DOHH2 (cell line): ENCODE measurements at regions not wholly inside any gene's neighbourhood (a gene's known extent, or its start where the extent isn't known, plus 50 kb on each side); places are given as distances from the start of the nearest gene placed in this dataset.
"Not testable (repeated sequence)": the region's sequence is repeated elsewhere in the genome, so short reads cannot be mapped to it uniquely, and the experiment has no call there.

Source experiments
- H3F3A ChIP-seq: fragments of 200-600 bp; sonication (generic), shearing (Covaris generic); 2 replicates; pipeline ENCODE4 v1.6.0; 2016; ENCODE audit warnings: antibody characterized with exemption, mild to moderate bottlenecking; ENCODE audit not compliant: control insufficient read depth, insufficient read depth
- H3K27ac ChIP-seq: fragments of 200-600 bp; sonication (generic); 2 replicates; pipeline ENCODE4 v1.5.1; 2014; ENCODE audit warnings: low read depth, mild to moderate bottlenecking, low read length, moderate library complexity
- H3K27me3 ChIP-seq: fragments of 200-600 bp; sonication (generic); 2 replicates; pipeline ENCODE4 v1.6.1; 2014; ENCODE audit warnings: mild to moderate bottlenecking, low read length, mixed read lengths; ENCODE audit not compliant: control insufficient read depth
- H3K36me3 ChIP-seq: fragments of 200-600 bp; sonication (generic); 2 replicates; pipeline ENCODE4 v1.6.1; 2014; ENCODE audit warnings: mild to moderate bottlenecking, low read length, moderate library complexity, mixed read lengths; ENCODE audit not compliant: control insufficient read depth
- H3K4me1 ChIP-seq: fragments of 200-600 bp; sonication (generic); 2 replicates; pipeline ENCODE4 v1.6.1; 2014; ENCODE audit warnings: mild to moderate bottlenecking, low read length, mixed read lengths; ENCODE audit not compliant: control insufficient read depth
- H3K4me2 ChIP-seq: fragments of 200-600 bp; sonication (generic); 2 replicates; pipeline ENCODE4 v1.6.0; 2014; ENCODE audit warnings: mild to moderate bottlenecking, low read length, moderate library complexity
- H3K4me3 ChIP-seq: fragments of 200-600 bp; sonication (generic); 2 replicates; pipeline ENCODE4 v1.5.1; 2014; ENCODE audit warnings: mild to moderate bottlenecking, low read length, mixed read lengths
- H3K79me2 ChIP-seq: fragments of 200-600 bp; sonication (generic); 2 replicates; pipeline ENCODE4 v1.6.1; 2014; ENCODE audit warnings: mild to moderate bottlenecking, low read length, mixed read lengths; ENCODE audit not compliant: control insufficient read depth
- H3K9me2 ChIP-seq: fragments of 200-600 bp; sonication (generic); replicated peaks from 2 replicates; pipeline ENCODE4 v1.6.1; 2014; ENCODE audit warnings: mild to moderate bottlenecking, low read length, mixed read lengths; ENCODE audit not compliant: control insufficient read depth
- H3K9me3 ChIP-seq: fragments of 200-600 bp; sonication (generic); 2 replicates; pipeline ENCODE4 v1.6.1; 2014; ENCODE audit warnings: antibody characterized with exemption, low read length, mixed read lengths; ENCODE audit not compliant: control insufficient read depth, insufficient read depth
- H4K20me1 ChIP-seq: fragments of 200-600 bp; sonication (generic); 2 replicates; pipeline ENCODE4 v1.6.0; 2014; ENCODE audit warnings: low read depth, mild to moderate bottlenecking, antibody characterized with exemption, low read length, moderate library complexity; ENCODE audit not compliant: control insufficient read depth, insufficient read depth
- EZH2phosphoT487 ChIP-seq: fragments of 200-600 bp; sonication (generic); IDR thresholded peaks from 2 replicates; pipeline ENCODE4 v1.6.1; 2017; ENCODE audit warnings: borderline replicate concordance, mild to moderate bottlenecking, antibody characterized with exemption, low read length, moderate library complexity, mixed read lengths
- TF ChIP-seq, protein P1 (sequence below): fragments of 200-600 bp; sonication (generic); IDR thresholded peaks from one replicate; pipeline ENCODE4 v1.5.1; 2014; ENCODE audit warnings: antibody characterized with exemption, mild to moderate bottlenecking, low read depth, low read length; ENCODE audit not compliant: poor library complexity, severe bottlenecking

GRCh38 chr6:119728935-119729334 lies 379.4 kb upstream of the MAN1A1 start:
- H3K27me3 ChIP-seq = no peaks in the 10 kb centered on the region

GRCh38 chr6:119728220-119728750 lies 378.7 kb upstream of the MAN1A1 start:
- no peak overlapping the region for H3K4me2 ChIP-seq
- no peaks in the 10 kb centered on the region for H3F3A ChIP-seq
- no peaks in the 10 kb centered on the region for H3K36me3 ChIP-seq
- no peaks in the 10 kb centered on the region; the same call in 1 of the 2 replicates for H3K9me2 ChIP-seq
- no peaks in the 10 kb centered on the region for H4K20me1 ChIP-seq
- no peak overlapping the region for H3K27ac ChIP-seq
- no peaks in the 10 kb centered on the region for H3K79me2 ChIP-seq
- no peak for TF ChIP-seq EZH2phosphoT487
- TF ChIP-seq, protein P1, sequence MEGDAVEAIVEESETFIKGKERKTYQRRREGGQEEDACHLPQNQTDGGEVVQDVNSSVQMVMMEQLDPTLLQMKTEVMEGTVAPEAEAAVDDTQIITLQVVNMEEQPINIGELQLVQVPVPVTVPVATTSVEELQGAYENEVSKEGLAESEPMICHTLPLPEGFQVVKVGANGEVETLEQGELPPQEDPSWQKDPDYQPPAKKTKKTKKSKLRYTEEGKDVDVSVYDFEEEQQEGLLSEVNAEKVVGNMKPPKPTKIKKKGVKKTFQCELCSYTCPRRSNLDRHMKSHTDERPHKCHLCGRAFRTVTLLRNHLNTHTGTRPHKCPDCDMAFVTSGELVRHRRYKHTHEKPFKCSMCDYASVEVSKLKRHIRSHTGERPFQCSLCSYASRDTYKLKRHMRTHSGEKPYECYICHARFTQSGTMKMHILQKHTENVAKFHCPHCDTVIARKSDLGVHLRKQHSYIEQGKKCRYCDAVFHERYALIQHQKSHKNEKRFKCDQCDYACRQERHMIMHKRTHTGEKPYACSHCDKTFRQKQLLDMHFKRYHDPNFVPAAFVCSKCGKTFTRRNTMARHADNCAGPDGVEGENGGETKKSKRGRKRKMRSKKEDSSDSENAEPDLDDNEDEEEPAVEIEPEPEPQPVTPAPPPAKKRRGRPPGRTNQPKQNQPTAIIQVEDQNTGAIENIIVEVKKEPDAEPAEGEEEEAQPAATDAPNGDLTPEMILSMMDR = no peak
- H3K4me1 ChIP-seq = no peaks in the 10 kb centered on the region
- no peak overlapping the region for H3K4me3 ChIP-seq
- H3K9me3 ChIP-seq = no peaks in the 10 kb centered on the region
- no peaks in the 10 kb centered on the region for H3K27me3 ChIP-seq

More at GRCh38 chr6:119728935-119729334, 379.4 kb upstream of the MAN1A1 start:
- no peaks in the 10 kb centered on the region; the same call in 1 of the 2 replicates for H3K9me2 ChIP-seq
- H3K4me3 ChIP-seq = no peak overlapping the region
- no peaks in the 10 kb centered on the region for H3K9me3 ChIP-seq
- H3F3A ChIP-seq = no peaks in the 10 kb centered on the region
- no peaks in the 10 kb centered on the region for H3K4me1 ChIP-seq
- no peak overlapping the region for H3K4me2 ChIP-seq
- no peaks in the 10 kb centered on the region for H3K36me3 ChIP-seq
- no peaks in the 10 kb centered on the region for H4K20me1 ChIP-seq
- no peaks in the 10 kb centered on the region for H3K79me2 ChIP-seq
- TF ChIP-seq EZH2phosphoT487 = no peak
- TF ChIP-seq, protein P1 = no peak
- H3K27ac ChIP-seq = no peak overlapping the region

- H3K79me2 ChIP-seq = no peaks in the 10 kb centered on the region
- no peaks in the 10 kb centered on the region for H3K36me3 ChIP-seq
- no peaks in the 10 kb centered on the region for H3K4me1 ChIP-seq
- H3K9me2 ChIP-seq = no peaks in the 10 kb centered on the region; the same call in 1 of the 2 replicates
- no peak overlapping the region for H3K4me3 ChIP-seq
- H3F3A ChIP-seq = no peaks in the 10 kb centered on the region
- no peaks in the 10 kb centered on the region for H3K9me3 ChIP-seq
- no peak overlapping the region for H3K27ac ChIP-seq
- H3K27me3 ChIP-seq = no peaks in the 10 kb centered on the region
- no peak overlapping the region for H3K4me2 ChIP-seq
- H4K20me1 ChIP-seq = no peaks in the 10 kb centered on the region
- TF ChIP-seq, protein P1 = no peak
- TF ChIP-seq EZH2phosphoT487 = no peak
Observed at GRCh38 chr6:119727504-119728219, 378.1 kb upstream of the MAN1A1 start.

DNA sequence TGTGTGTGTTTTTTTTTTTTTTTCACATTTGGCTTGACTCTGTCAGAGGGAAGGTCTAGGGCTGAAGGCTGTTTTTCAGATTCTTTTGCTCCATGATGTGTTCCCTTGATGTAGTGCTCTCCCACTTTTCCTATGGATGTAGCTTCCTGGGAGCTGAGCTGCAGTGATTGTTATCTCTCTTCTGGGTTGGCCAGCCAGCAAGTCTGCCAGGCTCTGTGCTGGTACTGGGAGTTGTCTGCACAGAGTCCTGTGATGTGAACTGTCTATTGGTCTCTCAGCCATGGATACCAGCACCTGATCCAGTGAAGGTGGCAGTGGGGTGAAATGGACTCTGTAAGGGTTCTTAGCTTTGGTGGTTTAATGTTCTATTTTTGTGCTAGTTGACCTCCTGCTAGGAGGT lies 377.4 kb upstream of the MAN1A1 start:
- H3K9me3 ChIP-seq, H3K27ac ChIP-seq, H3K79me2 ChIP-seq, H3K36me3 ChIP-seq, H3K4me1 ChIP-seq, H3K9me2 ChIP-seq, H3K4me3 ChIP-seq, H4K20me1 ChIP-seq, H3F3A ChIP-seq, H3K4me2 ChIP-seq, H3K27me3 ChIP-seq: not testable (repeated sequence)
